ENCODE measurements at regions not wholly inside any gene's neighbourhood (a gene's known extent, or its start where the extent isn't known, plus 50 kb on each side); places are given as distances from the start of the nearest gene placed in this dataset.

DNA sequence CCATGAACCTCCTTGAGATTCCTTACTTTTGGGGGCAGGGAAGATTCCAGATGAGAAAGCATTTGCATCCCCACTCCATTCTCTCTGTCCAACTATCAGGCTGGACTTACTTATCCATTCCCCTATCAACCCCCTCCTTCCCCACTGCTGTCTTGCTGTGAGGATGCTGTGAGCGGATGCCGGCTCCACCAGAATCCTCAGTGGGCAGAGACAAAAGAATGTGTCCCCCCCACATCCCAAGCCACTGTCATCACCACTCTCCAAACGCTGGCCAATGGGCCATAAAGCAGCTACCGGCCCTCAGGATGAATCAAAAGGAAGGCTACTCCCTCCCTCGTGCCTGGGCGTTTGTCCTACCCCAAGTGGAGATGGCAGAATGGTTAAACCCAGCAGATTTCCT is 173.0 kb upstream of the NTF3 start:
- DNase-seq (ENCODE audit: low read depth, low spot score) = no peak
- H3K9me3 ChIP-seq (ENCODE audit: control insufficient read depth, insufficient read depth, low read length) = no peaks in the 10 kb centered on the region
- no peak overlapping the region for H3K27ac ChIP-seq (ENCODE audit: low read length)
- H3K4me1 ChIP-seq (ENCODE audit: control insufficient read depth, insufficient read depth, low read length) = peaks cover 3% of the 10 kb centered on the region
- WGBS (ENCODE audit: insufficient coverage, insufficient read length) = no CpG with 5 or more reads among the region's 6 CpGs
- no peak overlapping the region for H3K4me3 ChIP-seq (ENCODE audit: low read length)
- no peaks in the 10 kb centered on the region for H3K27me3 ChIP-seq (ENCODE audit: control insufficient read depth, insufficient read depth, low read length)
- no peaks in the 10 kb centered on the region for H3K36me3 ChIP-seq (ENCODE audit: control insufficient read depth, insufficient read depth, low read length)

DNA sequence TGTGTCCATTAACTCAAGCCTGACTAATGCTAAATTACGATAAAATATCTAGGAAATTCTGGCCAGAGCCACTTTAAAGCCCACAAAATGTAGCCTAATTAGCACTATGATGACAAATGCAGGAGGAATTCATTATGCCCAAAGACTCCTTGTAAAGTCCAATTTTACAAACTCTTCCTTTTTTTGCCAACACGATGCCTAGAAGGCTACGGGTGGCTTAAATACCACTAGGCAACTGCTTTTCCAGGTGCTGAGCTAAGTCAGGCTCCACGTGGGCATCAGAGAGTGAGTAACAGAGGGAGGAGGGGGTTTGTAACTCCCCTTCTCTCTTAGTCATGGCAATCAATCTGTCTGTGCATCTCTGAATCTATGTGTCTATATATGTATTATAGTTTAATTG is 172.4 kb upstream of the NTF3 start:
- Histone ChIP-seq H3K27me3 (ENCODE audit: control insufficient read depth, insufficient read depth, low read length) (no peaks in the 10 kb centered on the region), H3K4me1 (ENCODE audit: control insufficient read depth, insufficient read depth, low read length) (peaks cover 3% of the 10 kb centered on the region), H3K4me3 (ENCODE audit: low read length) (no peak overlapping the region), H3K27ac (ENCODE audit: low read length) (no peak overlapping the region), H3K9me3 (ENCODE audit: control insufficient read depth, insufficient read depth, low read length) (no peaks in the 10 kb centered on the region), H3K36me3 (ENCODE audit: control insufficient read depth, insufficient read depth, low read length) (no peaks in the 10 kb centered on the region)
- no peak for DNase-seq (ENCODE audit: low read depth, low spot score)
- no CpG with 5 or more reads among the region's 4 CpGs for WGBS (ENCODE audit: insufficient coverage, insufficient read length)

DNA sequence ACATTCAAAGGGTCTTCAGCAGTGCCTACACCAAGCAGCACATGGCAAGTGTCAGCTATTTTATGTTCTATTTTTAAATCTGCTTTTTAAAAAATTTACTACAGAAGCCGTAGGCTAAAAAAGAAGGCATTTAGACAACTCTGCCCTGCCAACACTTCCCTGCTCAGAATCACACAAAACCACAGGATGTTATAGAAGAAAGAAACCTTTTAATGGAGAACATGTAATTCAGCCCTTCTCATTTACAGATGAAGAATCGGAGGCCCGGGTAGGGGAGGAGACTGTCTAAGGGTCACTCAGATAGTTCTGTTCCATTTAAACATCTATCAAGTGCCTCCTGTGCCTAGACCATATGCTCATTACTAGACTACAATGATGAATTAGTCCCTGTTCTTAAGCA is 171.8 kb upstream of the NTF3 start:
- no peak overlapping the region for H3K27ac ChIP-seq (ENCODE audit: low read length)
- no CpG with 5 or more reads among the region's 3 CpGs for WGBS (ENCODE audit: insufficient coverage, insufficient read length)
- no peak for DNase-seq (ENCODE audit: low read depth, low spot score)
- no peaks in the 10 kb centered on the region for H3K9me3 ChIP-seq (ENCODE audit: control insufficient read depth, insufficient read depth, low read length)
- peaks cover 3% of the 10 kb centered on the region for H3K4me1 ChIP-seq (ENCODE audit: control insufficient read depth, insufficient read depth, low read length)
- no peaks in the 10 kb centered on the region for H3K27me3 ChIP-seq (ENCODE audit: control insufficient read depth, insufficient read depth, low read length)
- H3K4me3 ChIP-seq (ENCODE audit: low read length) = no peak overlapping the region
- no peaks in the 10 kb centered on the region for H3K36me3 ChIP-seq (ENCODE audit: control insufficient read depth, insufficient read depth, low read length)

DNA sequence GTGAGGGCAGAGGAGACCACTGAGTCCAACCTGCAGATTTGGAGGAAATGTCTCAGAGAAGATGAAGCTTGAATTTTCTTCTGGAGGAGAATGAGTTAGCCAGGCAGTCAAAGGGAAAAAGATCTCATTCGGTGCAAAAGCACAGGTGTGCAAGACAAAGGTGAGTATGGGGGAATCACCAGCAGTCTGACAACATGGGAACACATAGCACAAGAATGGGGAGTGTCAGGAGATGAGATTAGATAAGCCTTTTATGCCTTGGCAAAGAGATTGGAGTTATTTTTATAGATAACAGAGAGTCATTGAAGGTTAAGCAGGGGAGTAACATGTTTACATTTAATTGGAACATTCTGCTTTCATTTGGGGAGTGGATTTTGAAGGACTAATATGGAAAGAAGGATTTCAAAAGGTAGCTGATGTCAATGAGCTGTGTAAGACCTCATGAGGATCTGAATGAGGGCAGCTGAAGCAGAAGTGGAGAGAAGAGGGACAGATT is 171.3 kb upstream of the NTF3 start:
- Histone ChIP-seq H3K27me3 (ENCODE audit: control insufficient read depth, insufficient read depth, low read length) (no peaks in the 10 kb centered on the region), H3K27ac (ENCODE audit: low read length) (no peak overlapping the region), H3K36me3 (ENCODE audit: control insufficient read depth, insufficient read depth, low read length) (no peaks in the 10 kb centered on the region), H3K4me3 (ENCODE audit: low read length) (no peak overlapping the region), H3K9me3 (ENCODE audit: control insufficient read depth, insufficient read depth, low read length) (no peaks in the 10 kb centered on the region), H3K4me1 (ENCODE audit: control insufficient read depth, insufficient read depth, low read length) (peaks cover 3% of the 10 kb centered on the region)
- no peak for DNase-seq (ENCODE audit: low read depth, low spot score)
- no CpG with 5 or more reads among the region's 1 CpG for WGBS (ENCODE audit: insufficient coverage, insufficient read length)

DNA sequence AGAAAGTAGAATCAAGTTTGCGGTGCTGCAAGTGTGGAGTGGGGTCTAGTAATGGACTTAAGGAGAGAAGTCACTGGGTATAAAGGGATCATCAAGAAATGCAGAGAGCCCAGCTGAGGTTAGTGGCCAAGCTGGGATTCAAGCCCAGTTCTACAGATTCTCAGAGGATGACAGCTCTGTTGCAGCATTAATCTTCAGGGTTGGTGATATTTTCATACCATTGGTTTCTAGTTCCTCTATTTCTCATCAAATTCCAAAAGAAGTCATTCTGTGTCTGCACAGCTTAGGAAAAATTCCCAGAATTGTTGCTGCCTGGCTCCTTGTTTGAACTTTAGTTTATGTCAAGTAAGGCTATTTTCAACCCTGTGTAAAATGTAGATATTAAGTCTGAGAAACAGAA is 169.5 kb upstream of the NTF3 start:
- no peaks in the 10 kb centered on the region for H3K9me3 ChIP-seq (ENCODE audit: control insufficient read depth, insufficient read depth, low read length)
- no peak overlapping the region for H3K27ac ChIP-seq (ENCODE audit: low read length)

DNA sequence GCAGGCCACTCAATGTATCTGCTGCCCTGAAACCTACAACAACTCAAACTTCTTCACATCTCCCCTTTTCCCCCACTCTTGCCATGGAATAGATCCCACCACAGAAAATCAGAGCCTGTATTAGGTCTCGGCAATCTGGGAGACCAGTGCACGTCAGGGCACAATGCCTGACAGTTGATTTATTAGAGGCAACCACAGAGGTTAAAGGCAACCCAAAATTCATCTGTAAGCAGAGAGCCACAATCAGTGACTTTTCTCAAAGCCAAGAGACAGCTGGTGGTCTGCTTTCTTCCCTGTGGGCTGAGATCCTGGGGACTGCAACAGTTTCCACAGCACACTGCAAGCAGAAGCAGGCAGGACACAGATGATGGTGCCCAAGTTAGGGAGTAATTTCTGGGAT is 169.0 kb upstream of the NTF3 start:
- WGBS (ENCODE audit: insufficient coverage, insufficient read length) = no CpG with 5 or more reads among the region's 2 CpGs
- Histone ChIP-seq H3K36me3 (ENCODE audit: control insufficient read depth, insufficient read depth, low read length) (no peaks in the 10 kb centered on the region), H3K27me3 (ENCODE audit: control insufficient read depth, insufficient read depth, low read length) (no peaks in the 10 kb centered on the region), H3K4me3 (ENCODE audit: low read length) (no peak overlapping the region), H3K4me1 (ENCODE audit: control insufficient read depth, insufficient read depth, low read length) (peaks cover 3% of the 10 kb centered on the region), H3K27ac (ENCODE audit: low read length) (no peak overlapping the region), H3K9me3 (ENCODE audit: control insufficient read depth, insufficient read depth, low read length) (no peaks in the 10 kb centered on the region)
- DNase-seq (ENCODE audit: low read depth, low spot score) = no peak

More for the DNA sequence above, 169.5 kb upstream of the NTF3 start:
- no CpG with 5 or more reads among the region's 1 CpG for WGBS (ENCODE audit: insufficient coverage, insufficient read length)
- H3K4me3 ChIP-seq (ENCODE audit: low read length) = no peak overlapping the region
- H3K4me1 ChIP-seq (ENCODE audit: control insufficient read depth, insufficient read depth, low read length) = peaks cover 3% of the 10 kb centered on the region
- no peaks in the 10 kb centered on the region for H3K27me3 ChIP-seq (ENCODE audit: control insufficient read depth, insufficient read depth, low read length)
- H3K36me3 ChIP-seq (ENCODE audit: control insufficient read depth, insufficient read depth, low read length) = no peaks in the 10 kb centered on the region
- DNase-seq (ENCODE audit: low read depth, low spot score) = no peak

DNA sequence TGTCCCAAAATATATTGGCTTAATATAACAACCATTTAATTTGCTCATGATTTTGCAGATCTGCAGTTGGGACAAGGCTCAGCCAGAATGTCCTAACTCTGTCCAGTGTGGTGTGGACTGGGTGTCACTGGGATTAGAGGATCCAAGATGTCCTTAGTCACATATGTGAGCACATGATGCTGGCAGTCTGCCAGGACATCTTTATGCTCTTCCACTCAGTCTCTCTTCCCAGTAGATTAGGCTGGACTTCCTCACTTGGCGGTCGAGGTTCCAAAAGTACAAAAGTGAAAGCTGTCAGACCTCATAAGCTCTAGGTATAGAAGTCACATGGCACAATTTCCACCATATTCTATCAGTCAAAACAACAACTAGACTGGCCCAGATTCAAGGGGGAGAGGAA is 167.9 kb upstream of the NTF3 start:
- Histone ChIP-seq H3K9me3 (ENCODE audit: control insufficient read depth, insufficient read depth, low read length) (no peaks in the 10 kb centered on the region), H3K27ac (ENCODE audit: low read length) (no peak overlapping the region), H3K4me3 (ENCODE audit: low read length) (no peak overlapping the region), H3K4me1 (ENCODE audit: control insufficient read depth, insufficient read depth, low read length) (peaks cover 1% of the 10 kb centered on the region), H3K36me3 (ENCODE audit: control insufficient read depth, insufficient read depth, low read length) (no peaks in the 10 kb centered on the region), H3K27me3 (ENCODE audit: control insufficient read depth, insufficient read depth, low read length) (no peaks in the 10 kb centered on the region)
- DNase-seq (ENCODE audit: low read depth, low spot score) = no peak
- no CpG with 5 or more reads among the region's 2 CpGs for WGBS (ENCODE audit: insufficient coverage, insufficient read length)

DNA sequence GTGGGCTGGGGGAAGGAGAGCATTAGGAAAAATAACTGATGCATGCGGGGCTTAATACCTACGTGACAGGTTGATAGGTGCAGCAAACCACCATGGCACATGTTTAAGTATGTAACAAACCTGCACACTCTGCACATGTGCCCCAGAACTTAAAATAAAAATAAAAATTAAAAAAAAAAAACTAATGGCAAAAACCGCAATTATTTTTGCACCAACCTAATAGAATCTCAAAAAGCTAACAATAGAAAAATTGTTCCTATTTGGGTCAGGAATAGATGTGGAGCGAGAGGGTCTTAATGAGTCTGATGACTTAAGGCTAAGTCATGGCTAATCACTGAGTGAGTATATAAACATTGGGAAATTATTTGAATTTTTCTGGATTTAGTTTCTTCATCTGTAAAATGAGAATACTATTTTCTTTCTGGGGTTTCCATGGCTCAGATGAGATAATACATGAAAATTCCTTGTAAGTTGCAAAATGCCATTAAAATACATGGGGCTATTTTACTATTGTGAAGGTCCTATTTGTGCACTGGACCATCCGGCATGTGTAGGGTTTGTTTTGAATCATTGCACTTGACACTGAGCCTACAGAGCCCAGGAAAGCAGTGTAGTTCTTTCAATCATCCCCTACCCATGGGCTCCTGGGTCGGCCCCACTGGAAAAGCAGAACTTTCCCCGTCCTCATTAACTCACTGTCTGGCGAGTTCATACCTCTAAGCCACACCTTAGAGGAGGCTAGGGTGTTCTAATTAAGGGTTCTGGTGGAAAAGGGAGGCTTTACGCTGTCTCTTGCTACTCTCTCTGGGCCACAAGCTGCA is 164.1 kb upstream of the NTF3 start:
- Histone ChIP-seq H3K9me3 (ENCODE audit: control insufficient read depth, insufficient read depth, low read length) (no peaks in the 10 kb centered on the region), H3K4me1 (ENCODE audit: control insufficient read depth, insufficient read depth, low read length) (no peaks in the 10 kb centered on the region), H3K27ac (ENCODE audit: low read length) (no peak overlapping the region), H3K27me3 (ENCODE audit: control insufficient read depth, insufficient read depth, low read length) (no peaks in the 10 kb centered on the region), H3K4me3 (ENCODE audit: low read length) (no peak overlapping the region), H3K36me3 (ENCODE audit: control insufficient read depth, insufficient read depth, low read length) (no peaks in the 10 kb centered on the region)
- WGBS (ENCODE audit: insufficient coverage, insufficient read length) = no CpG with 5 or more reads among the region's 9 CpGs
- DNase-seq (ENCODE audit: low read depth, low spot score) = no peak

DNA sequence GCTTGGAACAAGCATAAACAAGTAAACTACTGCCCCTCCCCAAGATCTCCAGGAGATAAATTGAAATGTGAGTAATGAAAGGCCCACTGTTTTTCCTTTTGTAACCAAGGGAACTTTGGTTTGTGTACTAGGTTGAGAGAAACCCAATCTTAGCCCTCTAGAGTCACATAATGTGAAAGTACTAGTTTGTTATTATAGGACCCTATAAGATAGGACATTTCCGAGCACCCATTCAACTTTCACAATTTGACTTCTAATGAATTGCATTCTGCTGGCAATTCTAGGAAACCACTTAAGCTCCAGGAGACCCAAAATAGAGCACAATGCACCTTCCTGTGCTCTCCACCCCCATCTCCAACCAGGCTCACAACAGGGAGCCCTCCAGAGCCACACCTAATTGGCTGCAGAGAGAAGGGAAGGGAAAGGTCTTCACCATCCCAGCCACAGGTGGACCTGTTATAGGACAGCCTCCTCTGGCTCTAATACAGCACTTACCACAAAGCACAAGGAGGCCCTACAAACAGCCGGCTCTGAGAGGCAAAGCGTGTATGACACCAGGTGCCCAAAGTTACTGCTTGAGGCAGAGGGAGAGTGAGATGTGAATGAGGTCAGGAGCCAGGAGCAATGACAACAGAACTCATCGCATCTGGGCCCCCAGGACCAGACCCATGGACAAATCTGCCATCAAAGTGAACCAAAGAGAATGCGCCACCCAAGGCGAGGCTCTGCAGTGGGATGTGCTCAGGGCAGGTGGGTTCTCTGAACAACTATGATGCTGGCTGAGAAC is 163.3 kb upstream of the NTF3 start:
- no peaks in the 10 kb centered on the region for H3K9me3 ChIP-seq (ENCODE audit: control insufficient read depth, insufficient read depth, low read length)
- no peaks in the 10 kb centered on the region for H3K4me1 ChIP-seq (ENCODE audit: control insufficient read depth, insufficient read depth, low read length)
- DNase-seq (ENCODE audit: low read depth, low spot score) = no peak
- H3K36me3 ChIP-seq (ENCODE audit: control insufficient read depth, insufficient read depth, low read length) = no peaks in the 10 kb centered on the region
- H3K27ac ChIP-seq (ENCODE audit: low read length) = no peak overlapping the region
- H3K4me3 ChIP-seq (ENCODE audit: low read length) = no peak overlapping the region
- no peaks in the 10 kb centered on the region for H3K27me3 ChIP-seq (ENCODE audit: control insufficient read depth, insufficient read depth, low read length)
- WGBS (ENCODE audit: insufficient coverage, insufficient read length) = no CpG with 5 or more reads among the region's 6 CpGs

DNA sequence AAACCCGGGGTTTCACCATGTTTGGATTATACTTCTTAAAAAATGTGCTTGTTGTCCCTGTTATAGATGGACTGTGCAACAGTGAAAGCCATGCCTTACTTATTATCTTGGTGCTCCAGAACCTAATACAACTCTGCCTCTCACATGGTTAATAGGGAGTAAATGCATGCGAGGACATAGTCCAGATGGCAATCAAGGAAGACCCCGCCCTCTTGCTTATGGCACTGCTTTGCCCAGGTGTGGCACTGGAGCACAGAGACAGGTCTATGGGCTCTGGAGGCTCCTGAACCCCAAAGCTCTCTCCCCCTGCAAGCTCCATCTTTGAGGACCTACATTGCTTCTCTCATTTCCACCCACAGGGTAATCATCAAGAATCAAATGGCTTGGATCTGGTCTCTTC is 162.1 kb upstream of the NTF3 start:
- Histone ChIP-seq H3K27me3 (ENCODE audit: control insufficient read depth, insufficient read depth, low read length) (no peaks in the 10 kb centered on the region), H3K27ac (ENCODE audit: low read length) (no peak overlapping the region), H3K4me1 (ENCODE audit: control insufficient read depth, insufficient read depth, low read length) (no peaks in the 10 kb centered on the region), H3K36me3 (ENCODE audit: control insufficient read depth, insufficient read depth, low read length) (no peaks in the 10 kb centered on the region), H3K4me3 (ENCODE audit: low read length) (no peak overlapping the region), H3K9me3 (ENCODE audit: control insufficient read depth, insufficient read depth, low read length) (no peaks in the 10 kb centered on the region)
- WGBS (ENCODE audit: insufficient coverage, insufficient read length) = no CpG with 5 or more reads among the region's 3 CpGs
- DNase-seq (ENCODE audit: low read depth, low spot score) = no peak

Measured in iPS DF 6.9 (cell line).